ENCODE measurements at regions not wholly inside any gene's neighbourhood (a gene's known extent, or its start where the extent isn't known, plus 50 kb on each side); places are given as distances from the start of the nearest gene placed in this dataset.
A peak's percentile ranks its signal among the peaks of the same experiment; 100 is the strongest.

DNA sequence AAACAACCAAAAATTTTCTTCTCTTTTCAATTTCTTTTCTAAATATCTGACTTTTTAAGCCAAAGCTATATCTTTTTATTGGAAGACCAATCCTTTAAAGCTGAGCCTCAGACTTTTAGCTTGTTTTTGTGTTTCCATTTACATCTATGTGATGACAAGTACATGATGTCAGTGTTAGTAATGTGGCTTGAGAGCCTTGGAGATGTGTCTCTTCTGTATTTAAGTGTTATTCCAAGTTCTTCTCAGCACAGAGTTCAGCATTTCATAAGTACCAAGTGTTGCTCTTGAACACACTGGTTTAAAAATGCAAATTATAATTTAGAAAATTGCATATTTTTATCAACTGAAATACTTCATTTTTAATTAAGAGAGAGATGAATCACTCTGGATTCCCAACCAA is 948.9 kb upstream of the FLRT2 start:
- TF ChIP-seq, protein P1, sequence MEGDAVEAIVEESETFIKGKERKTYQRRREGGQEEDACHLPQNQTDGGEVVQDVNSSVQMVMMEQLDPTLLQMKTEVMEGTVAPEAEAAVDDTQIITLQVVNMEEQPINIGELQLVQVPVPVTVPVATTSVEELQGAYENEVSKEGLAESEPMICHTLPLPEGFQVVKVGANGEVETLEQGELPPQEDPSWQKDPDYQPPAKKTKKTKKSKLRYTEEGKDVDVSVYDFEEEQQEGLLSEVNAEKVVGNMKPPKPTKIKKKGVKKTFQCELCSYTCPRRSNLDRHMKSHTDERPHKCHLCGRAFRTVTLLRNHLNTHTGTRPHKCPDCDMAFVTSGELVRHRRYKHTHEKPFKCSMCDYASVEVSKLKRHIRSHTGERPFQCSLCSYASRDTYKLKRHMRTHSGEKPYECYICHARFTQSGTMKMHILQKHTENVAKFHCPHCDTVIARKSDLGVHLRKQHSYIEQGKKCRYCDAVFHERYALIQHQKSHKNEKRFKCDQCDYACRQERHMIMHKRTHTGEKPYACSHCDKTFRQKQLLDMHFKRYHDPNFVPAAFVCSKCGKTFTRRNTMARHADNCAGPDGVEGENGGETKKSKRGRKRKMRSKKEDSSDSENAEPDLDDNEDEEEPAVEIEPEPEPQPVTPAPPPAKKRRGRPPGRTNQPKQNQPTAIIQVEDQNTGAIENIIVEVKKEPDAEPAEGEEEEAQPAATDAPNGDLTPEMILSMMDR (IDR thresholded peaks at IDR 0.05), result no peak
- TF ChIP-seq ZFX (IDR thresholded peaks at IDR 0.05; ENCODE audit: borderline replicate concordance), result no peak
- H3K27ac ChIP-seq, result no peak overlapping the region

DNA sequence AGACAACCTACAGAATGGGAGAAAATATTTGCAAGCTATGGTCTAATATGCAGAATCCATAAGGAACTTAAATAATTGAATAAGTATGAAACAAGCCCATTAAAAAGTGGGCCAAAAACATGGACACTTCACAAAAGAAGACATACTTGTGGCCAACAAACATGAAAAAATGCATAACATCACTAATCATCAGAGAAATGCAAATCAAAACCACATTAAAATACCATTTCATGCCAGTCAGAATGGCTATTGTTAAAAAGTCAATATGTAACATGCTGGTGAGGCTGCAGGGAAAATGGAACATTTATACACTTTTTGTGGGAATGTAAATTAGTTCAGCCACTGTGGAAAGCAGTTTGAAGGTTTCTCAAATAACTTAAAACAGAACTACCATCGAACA is 945.4 kb upstream of the FLRT2 start:
- no peak for TF ChIP-seq ZFX (IDR thresholded peaks at IDR 0.05; ENCODE audit: borderline replicate concordance)
- TF ChIP-seq, protein P1 (IDR thresholded peaks at IDR 0.05), result no peak
- H3K27ac ChIP-seq, result peak overlapping the region; percentile 39

- no peak overlapping the region for H3K27ac ChIP-seq
- TF ChIP-seq ZFX (IDR thresholded peaks at IDR 0.05; ENCODE audit: borderline replicate concordance), result no peak
- TF ChIP-seq, protein P1 (IDR thresholded peaks at IDR 0.05), result no peak
These were observed 938.0 kb upstream of the FLRT2 start for GRCh38 chr14:84591827-84592445.

DNA sequence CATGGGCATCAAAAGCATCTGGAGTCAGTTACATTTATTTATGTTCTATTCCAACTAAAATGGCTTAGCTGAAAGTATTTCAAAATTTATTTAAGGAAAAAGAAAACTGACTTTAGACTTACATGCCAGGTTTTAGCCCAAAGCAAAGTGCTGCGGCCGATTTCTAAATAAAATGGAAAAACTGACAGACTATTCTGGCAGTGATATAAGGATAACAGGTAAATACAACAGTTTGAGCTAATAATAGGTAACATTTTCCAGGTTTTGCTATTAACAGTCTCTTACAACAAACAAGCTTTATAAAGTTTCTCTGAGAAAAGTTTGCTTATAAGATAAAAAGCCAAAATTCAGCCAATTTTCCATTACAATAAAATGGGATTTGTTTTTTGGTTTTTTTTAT is 937.2 kb upstream of the FLRT2 start:
- no peak overlapping the region for H3K27ac ChIP-seq
- TF ChIP-seq, protein P1 (IDR thresholded peaks at IDR 0.05), result no peak
- no peak for TF ChIP-seq ZFX (IDR thresholded peaks at IDR 0.05; ENCODE audit: borderline replicate concordance)

DNA sequence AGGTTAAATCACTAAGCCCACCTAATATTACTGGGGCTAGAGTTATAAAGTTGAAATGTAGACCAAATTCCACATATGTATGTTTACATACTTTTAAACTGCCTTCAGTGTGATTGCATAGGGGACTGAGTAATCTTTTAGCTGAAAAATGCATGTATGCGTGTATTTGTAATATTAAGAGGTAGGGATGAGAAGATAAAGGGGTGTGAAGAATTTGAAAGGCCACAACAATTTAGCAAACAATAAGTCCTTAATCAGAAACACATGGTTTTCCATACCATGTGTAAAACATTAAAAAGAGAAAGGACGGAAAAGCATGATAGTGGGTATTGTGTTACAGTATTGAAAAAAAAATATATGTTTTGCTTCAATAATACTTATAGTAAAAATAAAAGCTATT is 919.9 kb upstream of the FLRT2 start:
- TF ChIP-seq, protein P1 (IDR thresholded peaks at IDR 0.05), result no peak
- no peak for TF ChIP-seq ZFX (IDR thresholded peaks at IDR 0.05; ENCODE audit: borderline replicate concordance)
- no peak overlapping the region for H3K27ac ChIP-seq

GRCh38 chr14:84622357-84622756 is 907.6 kb upstream of the FLRT2 start:
- H3K27ac ChIP-seq, result no peak overlapping the region
- TF ChIP-seq, protein P1 (IDR thresholded peaks at IDR 0.05), result no peak
- TF ChIP-seq ZFX (IDR thresholded peaks at IDR 0.05; ENCODE audit: borderline replicate concordance), result no peak

DNA sequence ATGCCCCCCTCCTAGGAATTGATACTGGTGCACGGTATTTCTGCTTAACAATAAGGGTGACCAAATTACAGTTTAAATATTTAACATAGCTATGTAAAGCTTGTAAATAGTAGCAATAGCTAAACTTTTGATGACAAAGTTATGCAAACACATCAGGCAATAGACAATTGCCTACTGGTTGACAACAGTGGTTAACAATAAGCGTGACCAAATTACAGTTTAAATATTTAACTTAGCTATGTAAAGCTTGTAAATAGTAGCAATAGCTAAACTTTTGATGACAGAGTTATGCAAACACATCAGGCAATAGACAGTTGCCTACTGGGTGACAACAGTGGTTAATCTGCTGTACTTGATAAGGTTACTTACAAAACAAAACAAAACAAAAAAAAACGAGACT is 886.5 kb upstream of the FLRT2 start:
- TF ChIP-seq, protein P1 (IDR thresholded peaks at IDR 0.05), result no peak
- no peak for TF ChIP-seq ZFX (IDR thresholded peaks at IDR 0.05; ENCODE audit: borderline replicate concordance)
- H3K27ac ChIP-seq, result no peak overlapping the region

Measured in 22Rv1 (cell line).